ENCODE measurements at regions not wholly inside any gene's neighbourhood (a gene's known extent, or its start where the extent isn't known, plus 50 kb on each side); places are given as distances from the start of the nearest gene placed in this dataset.

DNA sequence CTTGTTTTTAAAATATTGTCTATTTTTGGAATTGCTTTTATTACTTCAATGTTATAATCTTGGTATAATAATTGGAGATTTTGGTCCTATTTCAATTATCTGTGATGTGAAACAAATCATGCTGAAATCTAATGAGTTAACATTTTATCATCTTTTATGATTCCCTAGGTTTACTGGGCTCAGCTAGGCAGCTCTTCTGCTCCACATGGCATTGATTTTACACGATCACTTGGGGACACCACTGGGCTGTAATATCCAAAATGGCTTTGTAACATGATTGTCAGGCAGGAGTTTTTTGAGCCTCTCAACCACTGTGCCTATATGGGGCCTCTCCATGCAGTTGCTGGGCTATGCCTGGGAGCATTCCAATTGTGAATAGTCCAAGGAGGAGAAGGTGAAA lies 163.3 kb downstream of the PYDC2 start:
- no peak for TF ChIP-seq EZH2phosphoT487 (IDR thresholded peaks at IDR 0.05)
- TF ChIP-seq, protein P1, sequence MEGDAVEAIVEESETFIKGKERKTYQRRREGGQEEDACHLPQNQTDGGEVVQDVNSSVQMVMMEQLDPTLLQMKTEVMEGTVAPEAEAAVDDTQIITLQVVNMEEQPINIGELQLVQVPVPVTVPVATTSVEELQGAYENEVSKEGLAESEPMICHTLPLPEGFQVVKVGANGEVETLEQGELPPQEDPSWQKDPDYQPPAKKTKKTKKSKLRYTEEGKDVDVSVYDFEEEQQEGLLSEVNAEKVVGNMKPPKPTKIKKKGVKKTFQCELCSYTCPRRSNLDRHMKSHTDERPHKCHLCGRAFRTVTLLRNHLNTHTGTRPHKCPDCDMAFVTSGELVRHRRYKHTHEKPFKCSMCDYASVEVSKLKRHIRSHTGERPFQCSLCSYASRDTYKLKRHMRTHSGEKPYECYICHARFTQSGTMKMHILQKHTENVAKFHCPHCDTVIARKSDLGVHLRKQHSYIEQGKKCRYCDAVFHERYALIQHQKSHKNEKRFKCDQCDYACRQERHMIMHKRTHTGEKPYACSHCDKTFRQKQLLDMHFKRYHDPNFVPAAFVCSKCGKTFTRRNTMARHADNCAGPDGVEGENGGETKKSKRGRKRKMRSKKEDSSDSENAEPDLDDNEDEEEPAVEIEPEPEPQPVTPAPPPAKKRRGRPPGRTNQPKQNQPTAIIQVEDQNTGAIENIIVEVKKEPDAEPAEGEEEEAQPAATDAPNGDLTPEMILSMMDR (IDR thresholded peaks at IDR 0.05), result no peak
- no peak for TF ChIP-seq EZH2 (IDR thresholded peaks at IDR 0.05)
- H3K79me2 ChIP-seq (ENCODE audit: low read depth), result no peaks in the 10 kb centered on the region
- no peaks in the 10 kb centered on the region for H3K27me3 ChIP-seq
- H4K20me1 ChIP-seq (ENCODE audit: low read depth), result no peaks in the 10 kb centered on the region
- Mint-ChIP-seq H3K4me3 (no peak overlapping the region), H3K27ac (no peak overlapping the region), H3K36me3 (no peaks in the 10 kb centered on the region), H3K9me3 (peaks cover 2% of the 10 kb centered on the region), H3K4me1 (peaks cover 28% of the 10 kb centered on the region), H3K27me3 (ENCODE audit: insufficient read depth, low read depth) (no peaks in the 10 kb centered on the region)
- no peaks in the 10 kb centered on the region for H3K4me1 ChIP-seq
- H3K9ac ChIP-seq, result no peak overlapping the region
- no peak overlapping the region for H2AFZ ChIP-seq (replicated peaks)
- no peak overlapping the region for H3K4me2 ChIP-seq
- H3K36me3 ChIP-seq, result no peaks in the 10 kb centered on the region
- no peak overlapping the region for H3K27ac ChIP-seq
- no peak overlapping the region for H3K4me3 ChIP-seq
- H3K9me3 ChIP-seq (ENCODE audit: low read depth), result no peaks in the 10 kb centered on the region
- no peak for DNase-seq (ENCODE audit: low spot score)
- no peaks in the 10 kb centered on the region for H3F3A ChIP-seq (ENCODE audit: low read depth)

DNA sequence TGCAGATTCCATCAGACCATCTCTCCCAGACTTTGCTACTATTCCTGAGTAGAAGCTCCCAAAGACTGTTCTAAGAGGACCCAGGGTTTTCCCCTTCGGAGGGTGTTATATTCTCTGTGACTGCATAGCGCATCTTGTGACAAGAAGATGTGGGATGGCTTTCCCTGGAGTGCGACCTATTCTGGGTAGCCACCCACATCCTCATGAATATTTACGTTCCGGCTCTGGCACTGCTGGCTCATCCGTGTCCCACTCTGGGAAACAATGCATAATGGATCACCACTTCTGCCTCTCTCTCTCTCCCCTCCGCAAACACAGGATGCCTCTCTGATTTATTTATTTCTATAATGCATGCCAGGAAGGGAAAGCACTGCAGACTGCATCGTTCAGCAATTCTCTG lies 166.1 kb downstream of the PYDC2 start:
- Histone ChIP-seq H3K27ac (no peak overlapping the region), H3K4me3 (no peak overlapping the region)

DNA sequence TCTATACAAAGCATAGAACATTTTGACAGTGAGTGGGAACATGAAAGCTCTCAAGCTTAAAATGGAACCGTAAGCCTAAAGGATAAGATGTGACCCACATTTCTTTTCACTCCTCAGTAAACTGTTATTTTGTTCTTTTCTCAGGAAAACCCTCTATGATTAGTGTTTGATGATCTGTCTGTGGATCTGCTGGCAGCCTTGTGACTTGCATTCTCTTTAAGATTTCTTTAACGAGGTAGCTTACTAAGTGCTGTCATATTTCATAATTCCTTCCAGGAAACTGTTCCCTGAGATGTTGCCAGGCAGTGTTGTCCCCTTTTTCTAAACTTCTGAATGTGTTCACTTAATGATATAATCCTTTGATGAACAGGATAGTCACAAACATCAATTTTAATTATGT lies 167.6 kb downstream of the PYDC2 start:
- Histone ChIP-seq H3K36me3 (no peaks in the 10 kb centered on the region), H3F3A (ENCODE audit: low read depth) (no peaks in the 10 kb centered on the region), H4K20me1 (ENCODE audit: low read depth) (no peaks in the 10 kb centered on the region), H3K27ac (no peak overlapping the region), H3K27me3 (no peaks in the 10 kb centered on the region), H3K9ac (no peak overlapping the region), H3K4me3 (no peak overlapping the region), H3K4me1 (no peaks in the 10 kb centered on the region), H3K9me3 (ENCODE audit: low read depth) (no peaks in the 10 kb centered on the region), H2AFZ (replicated peaks) (no peak overlapping the region), H3K4me2 (no peak overlapping the region), H3K79me2 (ENCODE audit: low read depth) (no peaks in the 10 kb centered on the region)
- Mint-ChIP-seq H3K36me3 (peaks cover 2% of the 10 kb centered on the region), H3K4me1 (peaks cover 28% of the 10 kb centered on the region), H3K9me3 (peaks cover 3% of the 10 kb centered on the region), H3K27me3 (ENCODE audit: insufficient read depth, low read depth) (peaks cover 2% of the 10 kb centered on the region), H3K27ac (no peak overlapping the region), H3K4me3 (no peak overlapping the region)
- no peak for DNase-seq (ENCODE audit: low spot score)
- TF ChIP-seq EZH2 (IDR thresholded peaks at IDR 0.05) (no peak), EZH2phosphoT487 (IDR thresholded peaks at IDR 0.05) (no peak)
- TF ChIP-seq, protein P1 (IDR thresholded peaks at IDR 0.05), result no peak

More for the DNA sequence above, 166.1 kb downstream of the PYDC2 start:
- Histone ChIP-seq H3K27me3 (no peaks in the 10 kb centered on the region), H3K4me1 (no peaks in the 10 kb centered on the region), H2AFZ (replicated peaks) (peak overlapping the region; percentile 82), H3F3A (ENCODE audit: low read depth) (no peaks in the 10 kb centered on the region), H3K4me2 (no peak overlapping the region), H3K79me2 (ENCODE audit: low read depth) (no peaks in the 10 kb centered on the region), H3K9ac (no peak overlapping the region), H4K20me1 (ENCODE audit: low read depth) (no peaks in the 10 kb centered on the region), H3K36me3 (no peaks in the 10 kb centered on the region), H3K9me3 (ENCODE audit: low read depth) (no peaks in the 10 kb centered on the region)
- H3K4me1 Mint-ChIP-seq, result peaks cover 28% of the 10 kb centered on the region
- H3K27ac Mint-ChIP-seq, result no peak overlapping the region
- DNase-seq (ENCODE audit: low spot score), result peak; percentile 6
- TF ChIP-seq EZH2 (IDR thresholded peaks at IDR 0.05) (no peak), EZH2phosphoT487 (IDR thresholded peaks at IDR 0.05) (no peak)
- TF ChIP-seq, protein P1 (IDR thresholded peaks at IDR 0.05), result no peak
- H3K27me3 Mint-ChIP-seq (ENCODE audit: insufficient read depth, low read depth), result peaks cover 2% of the 10 kb centered on the region
- no peaks in the 10 kb centered on the region for H3K36me3 Mint-ChIP-seq
- H3K9me3 Mint-ChIP-seq, result peaks cover 2% of the 10 kb centered on the region
- H3K4me3 Mint-ChIP-seq, result no peak overlapping the region

Data from neural progenitor cell (in vitro differentiated cells).